Upper lobe of left lung (tissue), 4 donors: ENCODE measurements at regions not wholly inside any gene's neighbourhood (a gene's known extent, or its start where the extent isn't known, plus 50 kb on each side); places are given as distances from the start of the nearest gene placed in this dataset.

ENCODE experiments used
- CTCF ChIP-seq, 6 experiments: fragments of 450-650 bp in 4 of 6; fragments of 200-600 bp in 2 of 6; sonication (generic) in 2 of 6; IDR thresholded peaks; one replicate each; pipeline ENCODE4 v1.5.1; 2016 to 2019; ENCODE audit warnings: antibody characterized with exemption in 6 of 6
- POLR2A ChIP-seq, 4 donors: fragments of 450-650 bp; IDR thresholded peaks; one replicate each; pipeline ENCODE4 v1.5.1; 2016 to 2017; ENCODE audit warnings: antibody characterized with exemption in 4 of 4, mild to moderate bottlenecking in 2 of 4

GRCh38 chr18:27772081-27772480 lies 404.8 kb downstream of the CDH2 start:
- TF ChIP-seq CTCF (IDR thresholded peaks at IDR 0.05), result no peak
- TF ChIP-seq POLR2A (IDR thresholded peaks at IDR 0.05), result no peak
